ENCODE measurements at regions not wholly inside any gene's neighbourhood (a gene's known extent, or its start where the extent isn't known, plus 50 kb on each side); places are given as distances from the start of the nearest gene placed in this dataset.

GRCh38 chr3:26198609-26199008 is 408.7 kb downstream of the OXSM start:
- Histone ChIP-seq H3K9me3 (ENCODE audit: low read length) (no peaks in the 10 kb centered on the region), H2AFZ (ENCODE audit: low read depth, low read length) (no peak overlapping the region), H3K36me3 (ENCODE audit: insufficient read depth, low read length) (no peaks in the 10 kb centered on the region), H3K79me2 (replicated peaks; ENCODE audit: insufficient read depth, low read length) (no peaks in the 10 kb centered on the region), H3F3A (ENCODE audit: insufficient read depth, low read length, poor library complexity, severe bottlenecking) (no peaks in the 10 kb centered on the region), H4K20me1 (ENCODE audit: insufficient read depth) (no peaks in the 10 kb centered on the region), H3K27me3 (ENCODE audit: insufficient read depth, low read depth, low read length) (no peaks in the 10 kb centered on the region), H3K4me2 (ENCODE audit: low read length) (no peak overlapping the region), H3K9ac (ENCODE audit: low read length) (no peak overlapping the region), H3K27ac (ENCODE audit: low read length) (no peak overlapping the region), H3K4me3 (ENCODE audit: low read length) (no peak overlapping the region), H3K9me2 (ENCODE audit: insufficient read depth, low read length) (no peaks in the 10 kb centered on the region)
- TF ChIP-seq EP300 (conservative IDR thresholded peaks at IDR 0.05; ENCODE audit: poor library complexity, severe bottlenecking): no peak
- no peak for TF ChIP-seq EZH2 (IDR thresholded peaks at IDR 0.05; ENCODE audit: borderline replicate concordance, insufficient read depth, low read length, poor library complexity, severe bottlenecking)
- no peak for TF ChIP-seq SMC3 (conservative IDR thresholded peaks at IDR 0.05; ENCODE audit: poor library complexity)
- TF ChIP-seq RAD21 (conservative IDR thresholded peaks at IDR 0.05): no peak
- TF ChIP-seq REST (IDR thresholded peaks at IDR 0.05; ENCODE audit: borderline replicate concordance): no peak
- TF ChIP-seq CTCF (IDR thresholded peaks at IDR 0.05; ENCODE audit: poor library complexity, severe bottlenecking): no peak
- TF ChIP-seq POLR2AphosphoS5 (IDR thresholded peaks at IDR 0.05): no peak

GRCh38 chr3:26202169-26202568 is 412.3 kb downstream of the OXSM start:
- Histone ChIP-seq H3K36me3 (ENCODE audit: insufficient read depth, low read length) (no peaks in the 10 kb centered on the region), H3K27ac (ENCODE audit: low read length) (no peak overlapping the region), H3K4me3 (ENCODE audit: low read length) (no peak overlapping the region), H3K9me2 (ENCODE audit: insufficient read depth, low read length) (no peaks in the 10 kb centered on the region), H3K9ac (ENCODE audit: low read length) (no peak overlapping the region), H3K9me3 (ENCODE audit: low read length) (no peaks in the 10 kb centered on the region), H2AFZ (ENCODE audit: low read depth, low read length) (no peak overlapping the region), H3K79me2 (replicated peaks; ENCODE audit: insufficient read depth, low read length) (no peaks in the 10 kb centered on the region), H3F3A (ENCODE audit: insufficient read depth, low read length, poor library complexity, severe bottlenecking) (no peaks in the 10 kb centered on the region), H4K20me1 (ENCODE audit: insufficient read depth) (no peaks in the 10 kb centered on the region), H3K27me3 (ENCODE audit: insufficient read depth, low read depth, low read length) (no peaks in the 10 kb centered on the region), H3K4me2 (ENCODE audit: low read length) (no peak overlapping the region)
- no peak for TF ChIP-seq REST (IDR thresholded peaks at IDR 0.05; ENCODE audit: borderline replicate concordance)
- TF ChIP-seq MXI1 (conservative IDR thresholded peaks at IDR 0.05; ENCODE audit: poor library complexity, severe bottlenecking): no peak
- no peak for TF ChIP-seq EZH2 (IDR thresholded peaks at IDR 0.05; ENCODE audit: borderline replicate concordance, insufficient read depth, low read length, poor library complexity, severe bottlenecking)
- no peak for TF ChIP-seq EP300 (conservative IDR thresholded peaks at IDR 0.05; ENCODE audit: poor library complexity, severe bottlenecking)
- no peak for TF ChIP-seq POLR2AphosphoS5 (IDR thresholded peaks at IDR 0.05)
- TF ChIP-seq SMC3 (conservative IDR thresholded peaks at IDR 0.05; ENCODE audit: poor library complexity): no peak
- no peak for TF ChIP-seq TAF1 (IDR thresholded peaks at IDR 0.05; ENCODE audit: low read depth)
- TF ChIP-seq RAD21 (conservative IDR thresholded peaks at IDR 0.05): no peak
- TF ChIP-seq CTCF (IDR thresholded peaks at IDR 0.05; ENCODE audit: poor library complexity, severe bottlenecking): no peak

All from neural cell (in vitro differentiated cells).